SW 1271 (cell line): ENCODE measurements at regions not wholly inside any gene's neighbourhood (a gene's known extent, or its start where the extent isn't known, plus 50 kb on each side); places are given as distances from the start of the nearest gene placed in this dataset.
"Not testable (repeated sequence)": the region's sequence is repeated elsewhere in the genome, so short reads cannot be mapped to it uniquely, and the experiment has no call there.

ENCODE experiments used
- DNase-seq, 2 experiments: peaks; one replicate each; lab custom pipeline; 2025; lab: John Stamatoyannopoulos, UW

GRCh38 chr20:11452326-11452725 lies 465.4 kb upstream of the BTBD3 start:
- no peak for DNase-seq

GRCh38 chr20:11453430-11453829 lies 464.3 kb upstream of the BTBD3 start:
- peak in 1 of 2 experiments; percentile 69 for DNase-seq

- DNase-seq = peak in 1 of 2 experiments; percentile 76
Observed at GRCh38 chr20:11454966-11455799, 462.5 kb upstream of the BTBD3 start.

- no peak for DNase-seq
Observed at GRCh38 chr20:11457488-11457887, 460.2 kb upstream of the BTBD3 start.

GRCh38 chr20:11459090-11459890 lies 458.4 kb upstream of the BTBD3 start:
- DNase-seq = no peak

GRCh38 chr20:11467436-11467835 lies 450.3 kb upstream of the BTBD3 start:
- no peak for DNase-seq

- DNase-seq = no peak
Observed at GRCh38 chr20:11468880-11469279, 448.8 kb upstream of the BTBD3 start.

GRCh38 chr20:11469795-11470435 lies 447.8 kb upstream of the BTBD3 start:
- DNase-seq = no peak

GRCh38 chr20:11473983-11474382 lies 443.7 kb upstream of the BTBD3 start:
- no peak for DNase-seq

- no peak for DNase-seq
Observed at GRCh38 chr20:11483697-11484096, 434.0 kb upstream of the BTBD3 start.

GRCh38 chr20:11484479-11484878 lies 433.2 kb upstream of the BTBD3 start:
- DNase-seq = no peak

GRCh38 chr20:11492386-11492785 lies 425.3 kb upstream of the BTBD3 start:
- DNase-seq = no peak

- DNase-seq = no peak
Observed at GRCh38 chr20:11492846-11493245, 424.8 kb upstream of the BTBD3 start.

- no peak for DNase-seq
Observed at GRCh38 chr20:11496380-11496779, 421.3 kb upstream of the BTBD3 start.

GRCh38 chr20:11497545-11497944 lies 420.1 kb upstream of the BTBD3 start:
- no peak for DNase-seq

GRCh38 chr20:11499101-11499634 lies 418.5 kb upstream of the BTBD3 start:
- DNase-seq = no peak

GRCh38 chr20:11502061-11502460 lies 415.6 kb upstream of the BTBD3 start:
- DNase-seq = no peak

- no peak for DNase-seq
Observed at GRCh38 chr20:11502671-11503070, 415.0 kb upstream of the BTBD3 start.

- no peak for DNase-seq
Observed at GRCh38 chr20:11509776-11510175, 407.9 kb upstream of the BTBD3 start.

GRCh38 chr20:11511821-11512220 lies 405.9 kb upstream of the BTBD3 start:
- DNase-seq = no peak

- not testable (repeated sequence) for DNase-seq
Observed at GRCh38 chr20:11513241-11513745, 404.4 kb upstream of the BTBD3 start.

- no peak for DNase-seq
Observed at GRCh38 chr20:11516448-11516847, 401.2 kb upstream of the BTBD3 start.
